IMR-90 (cell line): ENCODE measurements at regions not wholly inside any gene's neighbourhood (a gene's known extent, or its start where the extent isn't known, plus 50 kb on each side); places are given as distances from the start of the nearest gene placed in this dataset.

ENCODE experiments used
- CTCF ChIP-seq: conservative IDR thresholded peaks from 2 replicates; pipeline ENCODE4 v1.5.1; 2012; ENCODE audit warnings: mild to moderate bottlenecking, low read depth, low read length, improper control_type of control experiment
- MAFK ChIP-seq: IDR thresholded peaks from 2 replicates; pipeline ENCODE4 v1.6.1; 2012; ENCODE audit warnings: low read depth, low read length, improper control_type of control experiment
- POLR2A ChIP-seq: IDR thresholded peaks from 2 replicates; pipeline ENCODE4 v1.6.1; 2012; ENCODE audit warnings: mild to moderate bottlenecking, low read depth, low read length
- RAD21 ChIP-seq: IDR thresholded peaks from 2 replicates; pipeline ENCODE4 v1.6.1; 2012; ENCODE audit warnings: low read length, improper control_type of control experiment
- RFX5 ChIP-seq: IDR thresholded peaks from 2 replicates; pipeline ENCODE4 v1.8.0; 2012; ENCODE audit warnings: low read depth, mild to moderate bottlenecking, low read length, moderate library complexity

GRCh38 chr2:59502981-59503380 is 1050.5 kb downstream of the BCL11A start:
- TF ChIP-seq RAD21: no peak
- no peak for TF ChIP-seq POLR2A
- TF ChIP-seq CTCF: no peak
- TF ChIP-seq MAFK: no peak
- no peak for TF ChIP-seq RFX5
